ENCODE measurements at regions not wholly inside any gene's neighbourhood (a gene's known extent, or its start where the extent isn't known, plus 50 kb on each side); places are given as distances from the start of the nearest gene placed in this dataset.

- TF ChIP-seq CTCF (conservative IDR thresholded peaks at IDR 0.05; ENCODE audit: low read length), result no peak
- TF ChIP-seq EZH2phosphoT487 (IDR thresholded peaks at IDR 0.05; ENCODE audit: borderline replicate concordance), result no peak
These were observed 897.2 kb downstream of the TBC1D22A start for GRCh38 chr22:47659467-47660223.
